ENCODE measurements at regions not wholly inside any gene's neighbourhood (a gene's known extent, or its start where the extent isn't known, plus 50 kb on each side); places are given as distances from the start of the nearest gene placed in this dataset.

DNA sequence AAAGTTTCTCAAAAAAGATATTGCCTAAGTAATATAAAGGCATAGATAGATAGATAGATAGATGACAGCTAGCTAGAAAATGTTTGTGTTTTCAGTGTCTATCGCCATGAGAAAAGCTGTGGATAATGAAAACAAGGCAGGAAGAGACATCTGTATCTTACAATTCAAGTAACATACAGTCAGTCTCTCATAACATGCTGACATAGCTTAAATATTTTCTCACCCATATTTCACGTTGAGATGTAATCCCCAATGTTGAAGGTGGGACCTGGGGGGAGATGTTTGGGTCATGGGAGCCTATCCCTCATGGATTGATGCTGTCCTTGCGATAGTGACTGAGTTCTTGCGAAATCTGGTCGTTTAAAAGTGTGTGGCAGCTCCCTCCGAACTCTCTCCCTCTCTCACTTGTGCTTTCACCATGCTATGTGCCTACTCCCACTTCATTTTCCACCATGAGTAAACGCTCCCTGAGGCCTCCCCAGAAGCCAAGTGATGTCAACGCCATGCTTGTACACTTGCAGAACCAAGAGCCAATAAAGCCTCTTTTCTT, 856.8 kb upstream of the ADAMTS5 start:
- ATAC-seq, result no peak
- no peaks in the 10 kb centered on the region for H3K36me3 Mint-ChIP-seq (ENCODE audit: low read depth)
- no peak for DNase-seq
- H3K27ac Mint-ChIP-seq, result no peak overlapping the region
- no peaks in the 10 kb centered on the region for H3K4me1 Mint-ChIP-seq
- no peaks in the 10 kb centered on the region for H3K27me3 Mint-ChIP-seq
- no peaks in the 10 kb centered on the region for H3K9me3 ChIP-seq (ENCODE audit: control insufficient read depth, low read length, poor library complexity, severe bottlenecking)
- H3K4me3 Mint-ChIP-seq, result no peak overlapping the region

DNA sequence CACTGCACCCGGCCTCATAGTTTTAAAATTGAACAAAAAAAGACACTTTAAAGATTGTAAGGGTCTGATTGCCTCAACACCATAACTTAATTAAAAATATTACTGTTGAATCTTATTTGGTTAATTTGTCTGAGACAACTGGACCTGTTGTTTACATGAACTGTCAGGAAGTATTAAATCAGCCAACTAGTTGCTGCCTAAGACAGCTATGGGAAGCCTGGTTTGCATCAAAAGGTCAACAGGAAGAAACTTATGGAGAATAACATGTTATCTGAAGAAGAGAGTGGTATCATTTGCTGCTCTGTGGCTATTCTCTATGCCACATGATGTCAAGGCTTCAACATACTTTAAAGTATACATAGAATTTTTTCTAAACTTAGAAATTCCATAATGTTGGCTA, 853.5 kb upstream of the ADAMTS5 start:
- Mint-ChIP-seq H3K27me3 (no peaks in the 10 kb centered on the region), H3K4me1 (no peaks in the 10 kb centered on the region), H3K4me3 (no peak overlapping the region), H3K36me3 (ENCODE audit: low read depth) (no peaks in the 10 kb centered on the region), H3K27ac (no peak overlapping the region)
- H3K9me3 ChIP-seq (ENCODE audit: control insufficient read depth, low read length, poor library complexity, severe bottlenecking), result no peaks in the 10 kb centered on the region
- ATAC-seq, result no peak
- DNase-seq, result no peak

DNA sequence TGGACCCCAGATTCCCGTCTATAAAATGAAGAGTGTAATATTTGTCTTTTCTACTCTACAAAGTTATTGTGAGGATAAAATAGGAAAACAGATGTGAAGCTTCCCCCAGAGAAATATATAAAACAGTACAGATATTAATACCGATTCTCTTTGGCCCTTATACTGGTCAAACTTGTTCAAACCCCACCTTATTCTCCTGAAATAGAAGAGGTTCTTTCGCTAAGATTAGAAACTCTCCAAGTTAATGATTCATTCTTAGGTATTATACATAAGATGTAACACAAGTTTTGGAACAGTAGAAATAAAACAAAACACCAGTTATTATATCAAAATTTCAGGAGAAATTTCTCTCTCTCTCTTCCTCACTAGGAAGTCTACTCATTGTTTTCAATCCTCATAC, 852.4 kb upstream of the ADAMTS5 start:
- Mint-ChIP-seq H3K4me3 (no peak overlapping the region), H3K36me3 (ENCODE audit: low read depth) (no peaks in the 10 kb centered on the region), H3K27ac (no peak overlapping the region), H3K27me3 (no peaks in the 10 kb centered on the region), H3K4me1 (no peaks in the 10 kb centered on the region)
- ATAC-seq (no peak), DNase-seq (no peak)
- no peaks in the 10 kb centered on the region for H3K9me3 ChIP-seq (ENCODE audit: control insufficient read depth, low read length, poor library complexity, severe bottlenecking)

DNA sequence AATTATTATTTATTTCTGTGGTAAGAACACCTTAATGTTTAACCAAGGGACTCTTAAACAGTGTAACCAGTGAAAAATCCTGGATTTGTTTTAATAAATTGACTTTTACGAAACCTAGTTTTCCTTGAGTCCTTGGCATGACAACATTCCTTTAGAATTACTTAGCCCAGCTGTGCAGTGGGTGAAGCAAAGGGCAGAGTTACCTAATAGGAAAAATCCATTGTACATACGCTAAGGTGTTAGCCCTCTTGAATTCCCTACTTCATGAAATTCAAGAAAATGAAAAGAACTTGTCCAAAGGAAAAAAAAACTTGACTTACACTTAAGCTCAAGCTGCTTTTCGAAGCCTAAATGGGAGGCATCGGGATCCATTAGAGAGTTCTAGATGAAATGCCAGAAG, 852.0 kb upstream of the ADAMTS5 start:
- no peaks in the 10 kb centered on the region for H3K27me3 Mint-ChIP-seq
- H3K9me3 ChIP-seq (ENCODE audit: control insufficient read depth, low read length, poor library complexity, severe bottlenecking), result no peaks in the 10 kb centered on the region
- ATAC-seq (no peak), DNase-seq (no peak)
- no peak overlapping the region for H3K27ac Mint-ChIP-seq
- H3K4me3 Mint-ChIP-seq, result no peak overlapping the region
- H3K36me3 Mint-ChIP-seq (ENCODE audit: low read depth), result no peaks in the 10 kb centered on the region
- no peaks in the 10 kb centered on the region for H3K4me1 Mint-ChIP-seq

DNA sequence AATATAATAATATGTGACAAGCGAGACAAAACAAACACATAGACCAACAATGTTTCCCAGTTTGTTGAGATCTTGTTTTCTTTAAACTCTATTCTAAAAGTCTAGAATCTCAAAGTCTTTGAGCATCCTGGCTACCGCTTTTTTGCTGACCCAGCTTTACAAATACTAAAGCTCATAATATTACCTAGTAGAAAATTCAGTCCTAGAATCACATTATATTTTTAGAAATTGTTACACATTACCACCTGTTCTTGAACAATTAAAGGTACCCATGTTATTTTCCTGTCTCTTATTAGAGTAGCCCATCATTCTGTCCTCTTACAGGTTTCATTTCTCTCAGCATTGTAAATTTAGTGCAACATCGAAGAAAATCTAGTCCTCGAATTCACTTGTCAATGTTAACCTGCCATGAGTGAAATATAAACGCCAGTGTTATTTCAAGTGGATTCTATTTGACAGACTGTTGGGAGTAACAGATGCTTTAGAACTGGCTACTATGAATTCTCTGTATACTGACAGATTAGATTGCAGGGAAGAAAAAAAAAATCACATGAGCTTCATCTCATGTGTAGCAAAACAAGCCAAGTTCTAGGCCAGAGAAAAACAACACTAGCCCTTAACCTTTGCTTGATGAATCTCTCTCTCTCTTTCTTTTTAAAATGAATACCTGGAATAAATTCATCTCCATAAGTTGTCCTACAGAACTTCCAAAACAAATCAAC, 851.2 kb upstream of the ADAMTS5 start:
- Mint-ChIP-seq H3K27me3 (no peaks in the 10 kb centered on the region), H3K27ac (no peak overlapping the region), H3K4me3 (no peak overlapping the region), H3K36me3 (ENCODE audit: low read depth) (no peaks in the 10 kb centered on the region), H3K4me1 (no peaks in the 10 kb centered on the region)
- DNase-seq, result no peak
- no peak for ATAC-seq
- no peaks in the 10 kb centered on the region for H3K9me3 ChIP-seq (ENCODE audit: control insufficient read depth, low read length, poor library complexity, severe bottlenecking)

DNA sequence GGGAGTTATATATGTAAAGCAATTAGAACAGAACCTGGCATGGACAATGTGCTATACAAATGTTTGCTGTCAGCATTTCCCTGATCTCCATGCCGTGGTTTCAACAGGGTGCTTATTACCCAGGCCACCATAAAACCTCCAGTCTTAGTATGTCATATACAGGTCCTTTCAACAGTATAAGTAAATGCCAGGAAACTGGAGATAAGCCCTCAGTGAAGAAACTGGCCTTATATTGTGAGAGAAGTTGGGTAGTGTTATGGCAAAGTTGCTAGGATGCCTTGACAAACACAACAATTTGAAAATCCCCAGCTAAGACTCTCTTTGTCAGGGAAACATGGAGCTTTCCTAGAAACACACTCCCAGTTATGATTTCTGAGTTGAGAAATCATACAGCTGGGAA, 850.2 kb upstream of the ADAMTS5 start:
- Mint-ChIP-seq H3K27ac (no peak overlapping the region), H3K36me3 (ENCODE audit: low read depth) (no peaks in the 10 kb centered on the region), H3K4me3 (no peak overlapping the region), H3K4me1 (no peaks in the 10 kb centered on the region), H3K27me3 (no peaks in the 10 kb centered on the region)
- no peaks in the 10 kb centered on the region for H3K9me3 ChIP-seq (ENCODE audit: control insufficient read depth, low read length, poor library complexity, severe bottlenecking)
- no peak for DNase-seq
- ATAC-seq, result no peak

DNA sequence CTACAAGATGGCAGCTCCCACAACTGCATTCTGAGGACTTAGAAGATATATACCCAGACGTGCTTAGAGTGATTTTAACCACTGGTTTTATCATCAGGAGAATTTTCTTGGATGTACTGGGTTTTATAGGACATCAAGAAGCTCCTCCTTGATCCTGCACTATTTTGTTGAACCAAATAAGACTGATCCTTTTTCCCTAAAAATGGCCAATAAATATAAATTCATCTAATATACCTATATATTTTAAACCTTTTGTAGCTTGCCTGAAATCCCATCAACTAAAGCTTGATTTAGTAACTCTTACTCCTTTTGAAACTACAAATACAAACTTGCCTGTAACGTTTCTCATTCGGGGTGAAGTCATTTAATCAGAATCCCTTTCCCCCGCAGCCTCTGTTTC, 849.4 kb upstream of the ADAMTS5 start:
- Mint-ChIP-seq H3K27ac (no peak overlapping the region), H3K27me3 (no peaks in the 10 kb centered on the region), H3K4me1 (no peaks in the 10 kb centered on the region), H3K4me3 (no peak overlapping the region), H3K36me3 (ENCODE audit: low read depth) (no peaks in the 10 kb centered on the region)
- ATAC-seq (no peak), DNase-seq (no peak)
- H3K9me3 ChIP-seq (ENCODE audit: control insufficient read depth, low read length, poor library complexity, severe bottlenecking), result no peaks in the 10 kb centered on the region

DNA sequence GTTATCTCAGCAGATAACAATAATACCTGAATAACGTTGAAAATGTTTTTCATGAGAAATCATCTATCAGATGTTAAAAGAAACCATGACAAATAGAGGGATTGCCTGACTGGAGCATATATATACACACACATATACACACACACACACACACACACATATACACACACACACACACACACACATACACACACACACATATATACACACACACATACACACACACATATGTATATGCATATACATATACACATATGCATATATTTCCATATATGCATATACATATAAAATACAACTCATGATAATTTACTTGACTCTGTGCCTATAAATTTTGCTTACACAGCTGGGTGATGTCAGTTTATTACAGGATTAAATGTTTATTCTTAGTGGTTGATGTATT, 847.3 kb upstream of the ADAMTS5 start:
- H3K36me3 Mint-ChIP-seq (ENCODE audit: low read depth), result no peaks in the 10 kb centered on the region
- H3K4me3 Mint-ChIP-seq, result no peak overlapping the region
- no peaks in the 10 kb centered on the region for H3K4me1 Mint-ChIP-seq
- no peak for DNase-seq
- no peaks in the 10 kb centered on the region for H3K27me3 Mint-ChIP-seq
- no peak overlapping the region for H3K27ac Mint-ChIP-seq
- no peaks in the 10 kb centered on the region for H3K9me3 ChIP-seq (ENCODE audit: control insufficient read depth, low read length, poor library complexity, severe bottlenecking)
- ATAC-seq, result no peak

DNA sequence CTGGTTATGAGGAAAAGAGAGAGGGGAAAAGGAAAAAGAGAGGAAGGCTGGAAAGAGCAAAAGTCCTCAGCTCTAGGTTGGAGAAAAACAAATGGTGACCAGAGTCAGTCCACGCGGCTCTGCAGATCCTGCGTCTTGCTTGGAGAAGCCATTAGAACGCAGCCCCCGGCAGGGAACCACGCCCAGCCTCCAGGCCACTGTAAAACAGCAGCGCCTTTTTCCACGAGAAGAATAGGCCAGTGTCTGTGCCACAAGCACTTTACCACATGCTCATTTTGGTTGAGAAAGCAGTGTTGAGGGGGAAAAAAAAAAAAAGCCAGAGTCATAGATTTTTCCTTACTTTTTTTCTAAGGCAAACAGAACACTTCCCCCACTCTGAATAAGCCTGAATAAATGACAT, 846.9 kb upstream of the ADAMTS5 start:
- DNase-seq (no peak), ATAC-seq (no peak)
- no peaks in the 10 kb centered on the region for H3K9me3 ChIP-seq (ENCODE audit: control insufficient read depth, low read length, poor library complexity, severe bottlenecking)
- Mint-ChIP-seq H3K4me1 (no peaks in the 10 kb centered on the region), H3K27me3 (no peaks in the 10 kb centered on the region), H3K4me3 (no peak overlapping the region), H3K27ac (no peak overlapping the region), H3K36me3 (ENCODE audit: low read depth) (no peaks in the 10 kb centered on the region)

DNA sequence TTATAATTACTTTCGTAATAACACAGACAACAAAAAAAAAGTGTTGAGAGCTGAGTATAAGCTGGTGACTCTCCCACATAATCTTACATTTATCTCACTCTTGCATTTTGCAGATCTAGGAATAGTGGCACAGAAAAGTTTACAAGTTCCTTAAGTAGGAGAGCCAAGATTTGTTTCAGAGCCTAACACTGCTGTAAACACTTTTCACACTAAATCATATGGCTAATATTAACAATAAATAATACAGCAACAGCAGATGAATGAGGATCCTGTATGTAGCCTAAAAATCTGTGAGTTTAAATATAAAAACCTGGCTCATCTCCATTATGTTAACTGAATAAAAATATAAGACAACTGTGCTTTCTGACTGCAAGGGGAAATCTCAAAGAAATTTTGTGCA, 846.5 kb upstream of the ADAMTS5 start:
- Mint-ChIP-seq H3K36me3 (ENCODE audit: low read depth) (no peaks in the 10 kb centered on the region), H3K4me3 (no peak overlapping the region), H3K27me3 (no peaks in the 10 kb centered on the region), H3K4me1 (no peaks in the 10 kb centered on the region), H3K27ac (no peak overlapping the region)
- ATAC-seq (no peak), DNase-seq (no peak)
- no peaks in the 10 kb centered on the region for H3K9me3 ChIP-seq (ENCODE audit: control insufficient read depth, low read length, poor library complexity, severe bottlenecking)

DNA sequence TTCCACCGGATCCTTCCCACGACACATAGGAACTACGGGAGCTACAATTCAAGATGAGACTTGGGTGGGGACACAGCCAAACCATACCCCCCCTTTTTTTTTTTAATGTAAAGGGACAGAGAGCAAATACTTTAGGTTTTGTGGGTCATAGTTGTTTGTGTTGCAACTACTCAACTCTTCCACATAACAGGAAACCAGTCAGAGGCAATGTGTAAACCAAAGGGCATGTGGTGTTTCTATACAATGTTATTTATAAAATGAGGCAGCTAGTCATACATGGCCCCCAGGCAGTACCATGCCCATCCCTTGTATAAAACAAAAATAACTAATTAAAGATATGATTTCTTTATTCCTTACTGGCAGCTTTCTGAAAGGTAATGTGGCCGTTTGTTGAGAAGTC, 845.4 kb upstream of the ADAMTS5 start:
- H3K27ac Mint-ChIP-seq, result no peak overlapping the region
- no peaks in the 10 kb centered on the region for H3K36me3 Mint-ChIP-seq (ENCODE audit: low read depth)
- DNase-seq (no peak), ATAC-seq (no peak)
- no peak overlapping the region for H3K4me3 Mint-ChIP-seq
- no peaks in the 10 kb centered on the region for H3K9me3 ChIP-seq (ENCODE audit: control insufficient read depth, low read length, poor library complexity, severe bottlenecking)
- H3K27me3 Mint-ChIP-seq, result no peaks in the 10 kb centered on the region
- H3K4me1 Mint-ChIP-seq, result no peaks in the 10 kb centered on the region

DNA sequence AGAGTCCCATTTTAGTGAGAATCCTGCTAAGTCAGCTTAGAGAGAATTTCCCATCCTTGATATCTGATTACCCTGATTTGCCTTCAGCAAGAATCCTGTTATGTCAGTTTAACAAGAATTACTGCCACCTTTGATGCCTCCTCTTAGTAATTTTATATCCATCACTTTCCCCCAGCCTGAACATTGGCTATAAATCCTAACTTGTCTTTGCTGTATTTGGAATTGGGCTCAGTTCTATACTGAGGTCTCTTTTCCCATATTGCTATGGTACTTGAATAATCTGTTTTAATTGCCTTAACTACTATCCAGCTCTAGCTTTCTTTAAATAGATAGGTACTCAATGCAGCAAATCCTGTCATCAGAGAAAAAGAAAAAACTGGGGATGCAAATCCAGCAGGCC, 842.0 kb upstream of the ADAMTS5 start:
- no peak overlapping the region for H3K4me3 Mint-ChIP-seq
- H3K9me3 ChIP-seq (ENCODE audit: control insufficient read depth, low read length, poor library complexity, severe bottlenecking), result no peaks in the 10 kb centered on the region
- no peak for DNase-seq
- H3K27me3 Mint-ChIP-seq, result no peaks in the 10 kb centered on the region
- H3K27ac Mint-ChIP-seq, result no peak overlapping the region
- no peak for ATAC-seq
- no peaks in the 10 kb centered on the region for H3K4me1 Mint-ChIP-seq
- H3K36me3 Mint-ChIP-seq (ENCODE audit: low read depth), result no peaks in the 10 kb centered on the region

DNA sequence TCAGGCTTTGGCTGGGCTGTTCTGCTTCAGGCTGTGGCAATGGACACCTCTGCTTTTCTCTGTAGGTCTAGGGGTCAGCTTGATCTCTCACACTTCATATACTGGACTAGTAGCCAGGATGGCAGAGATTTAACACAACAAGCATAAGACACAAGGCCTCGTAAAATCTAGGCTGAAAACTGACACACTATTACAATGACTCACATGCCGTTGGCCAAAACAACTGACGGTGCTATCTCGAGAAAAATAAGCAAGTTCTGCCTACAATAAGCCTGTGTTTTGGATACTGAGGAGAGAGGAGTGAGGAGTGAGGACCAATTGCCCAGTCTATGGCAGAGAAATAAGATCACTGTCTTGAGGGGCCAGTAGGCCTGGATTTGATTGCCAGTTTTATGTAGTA, 840.7 kb upstream of the ADAMTS5 start:
- Mint-ChIP-seq H3K27ac (no peak overlapping the region), H3K27me3 (no peaks in the 10 kb centered on the region), H3K36me3 (ENCODE audit: low read depth) (no peaks in the 10 kb centered on the region), H3K4me1 (peaks cover 4% of the 10 kb centered on the region), H3K4me3 (no peak overlapping the region)
- ATAC-seq (no peak), DNase-seq (no peak)
- no peaks in the 10 kb centered on the region for H3K9me3 ChIP-seq (ENCODE audit: control insufficient read depth, low read length, poor library complexity, severe bottlenecking)

DNA sequence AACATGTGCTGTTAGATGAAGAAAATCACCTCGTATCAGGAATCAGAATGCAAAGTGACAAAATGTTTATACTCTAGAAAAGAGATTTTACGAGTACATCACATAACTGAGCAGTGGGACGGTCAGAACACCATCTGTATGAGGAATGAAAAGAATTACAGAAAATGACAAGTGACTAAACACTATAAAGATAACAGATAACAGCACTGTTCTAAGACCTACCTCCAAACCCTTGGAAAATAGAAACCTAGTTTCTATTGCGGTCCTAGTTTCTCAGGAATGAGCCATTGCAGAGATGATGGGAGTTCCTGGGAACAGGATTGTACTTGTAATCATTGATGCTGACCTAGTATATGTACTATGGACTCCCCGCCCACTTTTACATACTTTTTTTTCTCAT, 839.4 kb upstream of the ADAMTS5 start:
- ATAC-seq, result no peak
- Mint-ChIP-seq H3K4me1 (peaks cover 7% of the 10 kb centered on the region), H3K36me3 (ENCODE audit: low read depth) (no peaks in the 10 kb centered on the region), H3K4me3 (no peak overlapping the region), H3K27ac (no peak overlapping the region), H3K27me3 (peaks cover under 1% of the 10 kb centered on the region)
- no peak for DNase-seq
- no peaks in the 10 kb centered on the region for H3K9me3 ChIP-seq (ENCODE audit: control insufficient read depth, low read length, poor library complexity, severe bottlenecking)
